Osteocyte (in vitro differentiated cells): ENCODE measurements at regions not wholly inside any gene's neighbourhood (a gene's known extent, or its start where the extent isn't known, plus 50 kb on each side); places are given as distances from the start of the nearest gene placed in this dataset.

Source experiments
- DNase-seq: peaks from one replicate; pipeline ENCODE4 v3.0.0; 2021; ENCODE audit warnings: mixed read lengths; ENCODE audit not compliant: unreplicated experiment; ENCODE audit errors: extremely low spot score
- H3K27ac Mint-ChIP-seq: one replicate; pipeline ENCODE4 v1.8.0; 2021; ENCODE audit warnings: mild to moderate bottlenecking, mixed read lengths; ENCODE audit not compliant: unreplicated experiment
- H3K27me3 Mint-ChIP-seq: one replicate; pipeline ENCODE4 v1.8.0; 2021; ENCODE audit warnings: mixed read lengths; ENCODE audit not compliant: unreplicated experiment
- H3K36me3 Mint-ChIP-seq: one replicate; pipeline ENCODE4 v1.8.0; 2021; ENCODE audit warnings: mixed read lengths; ENCODE audit not compliant: unreplicated experiment
- H3K4me1 Mint-ChIP-seq: one replicate; pipeline ENCODE4 v1.8.0; 2021; ENCODE audit warnings: mixed read lengths; ENCODE audit not compliant: unreplicated experiment
- H3K4me3 Mint-ChIP-seq: one replicate; pipeline ENCODE4 v1.8.0; 2021; ENCODE audit warnings: mild to moderate bottlenecking, moderate library complexity, mixed read lengths; ENCODE audit not compliant: unreplicated experiment
- H3K9me3 Mint-ChIP-seq: one replicate; pipeline ENCODE4 v1.8.0; 2021; ENCODE audit warnings: mixed read lengths; ENCODE audit not compliant: unreplicated experiment
- CTCF ChIP-seq: fragments of 200-600 bp; sonication (generic); IDR thresholded peaks from 2 replicates; pipeline ENCODE4 v1.5.0; 2021; ENCODE audit warnings: antibody characterized with exemption, mild to moderate bottlenecking, moderate library complexity

DNA sequence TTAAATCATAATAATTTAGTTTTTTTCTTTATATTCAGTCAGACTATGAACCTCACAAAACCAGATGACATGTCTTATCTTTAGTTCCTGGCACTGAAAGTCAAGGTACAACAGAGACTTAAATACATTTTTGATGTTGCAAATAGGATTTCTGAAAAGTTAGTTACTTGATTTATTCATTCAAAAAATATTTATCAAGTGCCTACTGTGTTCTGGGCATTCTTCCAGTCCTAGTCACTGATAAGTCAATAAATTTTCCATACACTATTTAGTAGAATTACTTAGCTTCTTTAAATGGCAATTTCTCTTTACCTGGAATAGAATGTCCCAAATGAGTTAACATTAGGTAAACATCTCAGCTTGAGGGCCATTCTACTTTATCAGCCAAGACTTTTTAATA lies 938.3 kb upstream of the PCDH9 start:
- H3K36me3 Mint-ChIP-seq = no peaks in the 10 kb centered on the region
- H3K4me1 Mint-ChIP-seq = peaks cover 3% of the 10 kb centered on the region
- H3K4me3 Mint-ChIP-seq = no peak overlapping the region
- TF ChIP-seq CTCF = no peak
- DNase-seq = no peak
- H3K9me3 Mint-ChIP-seq = no peaks in the 10 kb centered on the region
- H3K27ac Mint-ChIP-seq = no peak overlapping the region
- no peaks in the 10 kb centered on the region for H3K27me3 Mint-ChIP-seq

DNA sequence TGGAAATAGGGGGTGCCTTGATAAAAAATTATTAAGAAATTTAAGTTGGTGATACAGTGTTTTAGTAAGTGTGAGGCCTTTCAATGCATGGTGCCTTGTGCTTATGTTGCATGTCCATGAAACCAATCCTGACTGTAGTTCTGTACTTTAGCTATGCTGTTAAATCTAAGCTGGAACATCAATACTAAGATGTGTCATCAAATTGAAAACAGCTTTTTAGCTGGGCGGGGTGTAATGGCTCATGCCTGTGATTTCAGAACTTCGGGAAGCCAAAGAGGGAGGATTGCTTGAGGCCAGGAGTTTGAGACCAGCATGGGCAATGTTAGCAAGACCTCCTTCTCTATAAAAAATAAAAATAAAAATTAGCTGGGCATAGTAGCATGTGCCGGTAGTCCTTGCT lies 930.3 kb upstream of the PCDH9 start:
- H3K36me3 Mint-ChIP-seq = no peaks in the 10 kb centered on the region

DNA sequence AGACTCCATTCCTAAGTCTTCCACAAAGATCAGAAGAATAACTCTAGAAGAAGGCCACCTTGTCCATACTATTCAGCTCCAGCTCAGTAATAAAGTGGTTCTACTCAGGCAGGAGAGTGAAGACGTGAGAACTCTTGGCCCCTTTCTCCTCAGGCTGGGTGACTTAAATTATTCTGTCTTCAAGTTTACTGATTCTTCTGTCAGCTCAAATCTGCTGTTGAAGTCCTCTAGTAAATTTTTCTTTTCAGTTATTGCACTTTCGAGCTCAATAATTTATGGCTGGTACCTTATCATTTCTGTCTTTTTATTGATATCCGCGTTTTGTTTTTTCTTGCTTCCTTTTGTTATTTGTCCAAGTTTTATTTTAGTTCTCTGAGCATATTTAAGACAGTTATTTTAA lies 922.3 kb upstream of the PCDH9 start:
- H3K36me3 Mint-ChIP-seq = peaks cover 2% of the 10 kb centered on the region

More for the DNA sequence above, 930.3 kb upstream of the PCDH9 start:
- peaks cover 1% of the 10 kb centered on the region for H3K4me1 Mint-ChIP-seq
- no peak overlapping the region for H3K4me3 Mint-ChIP-seq
- H3K9me3 Mint-ChIP-seq = peaks cover 2% of the 10 kb centered on the region
- TF ChIP-seq CTCF = no peak
- H3K27ac Mint-ChIP-seq = no peak overlapping the region
- DNase-seq = no peak
- H3K27me3 Mint-ChIP-seq = no peaks in the 10 kb centered on the region

GRCh38 chr13:68145852-68146251 lies 915.7 kb upstream of the PCDH9 start:
- no peak for DNase-seq
- Mint-ChIP-seq H3K27me3 (no peaks in the 10 kb centered on the region), H3K27ac (no peak overlapping the region), H3K4me1 (no peaks in the 10 kb centered on the region), H3K4me3 (no peak overlapping the region), H3K9me3 (peaks cover 5% of the 10 kb centered on the region), H3K36me3 (no peaks in the 10 kb centered on the region)
- TF ChIP-seq CTCF = no peak

More for the DNA sequence above, 922.3 kb upstream of the PCDH9 start:
- no peaks in the 10 kb centered on the region for H3K27me3 Mint-ChIP-seq
- no peak overlapping the region for H3K4me3 Mint-ChIP-seq
- no peaks in the 10 kb centered on the region for H3K4me1 Mint-ChIP-seq
- H3K27ac Mint-ChIP-seq = no peak overlapping the region
- H3K9me3 Mint-ChIP-seq = peaks cover 19% of the 10 kb centered on the region
- DNase-seq = no peak
- TF ChIP-seq CTCF = no peak

GRCh38 chr13:68128297-68128915 lies 898.3 kb upstream of the PCDH9 start:
- H3K27ac Mint-ChIP-seq = no peak overlapping the region
- TF ChIP-seq CTCF = no peak
- peaks cover 3% of the 10 kb centered on the region for H3K4me1 Mint-ChIP-seq
- H3K4me3 Mint-ChIP-seq = no peak overlapping the region
- H3K27me3 Mint-ChIP-seq = no peaks in the 10 kb centered on the region
- DNase-seq = no peak
- H3K36me3 Mint-ChIP-seq = no peaks in the 10 kb centered on the region
- H3K9me3 Mint-ChIP-seq = no peaks in the 10 kb centered on the region
